HepG2 (cell line): ENCODE measurements at regions not wholly inside any gene's neighbourhood (a gene's known extent, or its start where the extent isn't known, plus 50 kb on each side); places are given as distances from the start of the nearest gene placed in this dataset.

Experiments
- CENPT ChIP-seq: sonication (generic); formaldehyde crosslinking; IDR thresholded peaks from 2 replicates; pipeline ENCODE4 v1.8.0; 2022; ENCODE audit warnings: low read depth, mild to moderate bottlenecking, moderate library complexity, missing genetic modification reagents
- HHEX ChIP-seq: IDR thresholded peaks from 2 replicates; pipeline ENCODE4 v1.6.1; 2016; ENCODE audit warnings: control low read depth
- RARA ChIP-seq: IDR thresholded peaks from 2 replicates; pipeline ENCODE4 v1.6.1; 2016; ENCODE audit warnings: missing genetic modification reagents, missing compliant biosample characterization
- RCOR2 ChIP-seq: IDR thresholded peaks from 2 replicates; pipeline ENCODE4 v1.6.1; 2016; ENCODE audit warnings: missing biosample characterization, missing genetic modification reagents
- RFX3 ChIP-seq: IDR thresholded peaks from 2 replicates; pipeline ENCODE4 v1.6.1; 2016; ENCODE audit warnings: missing biosample characterization, missing genetic modification reagents
- SAFB2 ChIP-seq: sonication (generic); formaldehyde crosslinking; IDR thresholded peaks from 2 replicates; pipeline ENCODE4 v1.5.1; 2020; ENCODE audit warnings: missing genetic modification reagents, low read depth, mild to moderate bottlenecking, borderline replicate concordance
- SPEN ChIP-seq: sonication (generic); formaldehyde crosslinking; IDR thresholded peaks from 2 replicates; pipeline ENCODE4 v1.5.1; 2020; ENCODE audit warnings: low read depth, mild to moderate bottlenecking, missing genetic modification reagents
- ZMYM3 ChIP-seq: sonication (generic); formaldehyde crosslinking; IDR thresholded peaks from 2 replicates; pipeline ENCODE4 v1.5.1; 2020; ENCODE audit warnings: mild to moderate bottlenecking, missing genetic modification reagents
- ZNF34 ChIP-seq: sonication (generic); formaldehyde crosslinking; IDR thresholded peaks from 2 replicates; pipeline ENCODE4 v1.4.0; 2020; ENCODE audit warnings: mild to moderate bottlenecking, missing genetic modification reagents, borderline replicate concordance
- ZNF446 ChIP-seq: sonication (generic); formaldehyde crosslinking; IDR thresholded peaks from 2 replicates; pipeline ENCODE4 v1.5.0; 2020; ENCODE audit warnings: mild to moderate bottlenecking, missing genetic modification reagents
- ZNF883 ChIP-seq: sonication (generic); formaldehyde crosslinking; IDR thresholded peaks from 2 replicates; pipeline ENCODE4 v1.5.1; 2020; ENCODE audit warnings: mild to moderate bottlenecking, missing genetic modification reagents; ENCODE audit errors: not compliant biosample characterization
- TF ChIP-seq, protein P1 (sequence below): sonication (generic); formaldehyde crosslinking; IDR thresholded peaks from 2 replicates; pipeline ENCODE4 v1.4.0; 2020; ENCODE audit warnings: missing genetic modification reagents, mild to moderate bottlenecking, borderline replicate concordance
- TF ChIP-seq, protein P2 (sequence below): IDR thresholded peaks from 2 replicates; pipeline ENCODE4 v1.4.0; 2020; ENCODE audit warnings: mild to moderate bottlenecking, missing genetic modification reagents
- TF ChIP-seq, protein P3 (sequence below): sonication (generic); formaldehyde crosslinking; IDR thresholded peaks from 2 replicates; pipeline ENCODE4 v1.9.0; 2021; ENCODE audit warnings: missing genetic modification reagents, borderline replicate concordance
- TF ChIP-seq, protein P4 (sequence below): sonication (generic); formaldehyde crosslinking; IDR thresholded peaks from 2 replicates; pipeline ENCODE4 v1.4.0; 2020; ENCODE audit warnings: missing genetic modification reagents, low read depth, mild to moderate bottlenecking, borderline replicate concordance
- TF ChIP-seq, protein P5 (sequence below): sonication (generic); formaldehyde crosslinking; IDR thresholded peaks from 2 replicates; pipeline ENCODE4 v1.4.0; 2020; ENCODE audit warnings: mild to moderate bottlenecking, low read depth, missing genetic modification reagents
- TF ChIP-seq, protein P6 (sequence below): conservative IDR thresholded peaks from 2 replicates; pipeline ENCODE4 v1.6.1; 2018; ENCODE audit warnings: missing genetic modification reagents

DNA sequence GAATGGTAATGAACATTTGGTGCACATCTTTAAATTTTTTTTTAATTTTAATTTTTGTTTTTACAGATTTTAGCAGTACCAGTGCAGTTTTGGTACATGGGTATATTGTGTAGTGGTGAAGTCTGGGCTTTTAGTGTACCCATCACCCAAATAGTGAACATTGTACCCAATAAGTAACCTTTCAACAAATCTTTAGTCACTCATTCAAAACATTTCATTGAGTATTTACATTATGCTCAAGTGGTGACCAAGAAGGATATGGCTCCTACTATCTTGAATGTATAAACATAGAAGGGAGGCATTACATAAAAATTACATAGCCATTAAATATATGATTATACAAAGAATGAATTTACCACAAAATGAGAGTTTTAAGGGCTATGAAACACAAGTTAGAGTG, 223.3 kb downstream of the SPRY1 start (continued):
- TF ChIP-seq, protein P1, sequence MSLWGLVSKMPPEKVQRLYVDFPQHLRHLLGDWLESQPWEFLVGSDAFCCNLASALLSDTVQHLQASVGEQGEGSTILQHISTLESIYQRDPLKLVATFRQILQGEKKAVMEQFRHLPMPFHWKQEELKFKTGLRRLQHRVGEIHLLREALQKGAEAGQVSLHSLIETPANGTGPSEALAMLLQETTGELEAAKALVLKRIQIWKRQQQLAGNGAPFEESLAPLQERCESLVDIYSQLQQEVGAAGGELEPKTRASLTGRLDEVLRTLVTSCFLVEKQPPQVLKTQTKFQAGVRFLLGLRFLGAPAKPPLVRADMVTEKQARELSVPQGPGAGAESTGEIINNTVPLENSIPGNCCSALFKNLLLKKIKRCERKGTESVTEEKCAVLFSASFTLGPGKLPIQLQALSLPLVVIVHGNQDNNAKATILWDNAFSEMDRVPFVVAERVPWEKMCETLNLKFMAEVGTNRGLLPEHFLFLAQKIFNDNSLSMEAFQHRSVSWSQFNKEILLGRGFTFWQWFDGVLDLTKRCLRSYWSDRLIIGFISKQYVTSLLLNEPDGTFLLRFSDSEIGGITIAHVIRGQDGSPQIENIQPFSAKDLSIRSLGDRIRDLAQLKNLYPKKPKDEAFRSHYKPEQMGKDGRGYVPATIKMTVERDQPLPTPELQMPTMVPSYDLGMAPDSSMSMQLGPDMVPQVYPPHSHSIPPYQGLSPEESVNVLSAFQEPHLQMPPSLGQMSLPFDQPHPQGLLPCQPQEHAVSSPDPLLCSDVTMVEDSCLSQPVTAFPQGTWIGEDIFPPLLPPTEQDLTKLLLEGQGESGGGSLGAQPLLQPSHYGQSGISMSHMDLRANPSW (CRISPR knock-in tag): no peak
- TF ChIP-seq ZNF883 (CRISPR knock-in tag) (no peak), ZMYM3 (no peak), SAFB2 (CRISPR knock-in tag) (no peak), CENPT (CRISPR knock-in tag) (no peak), HHEX (CRISPR knock-in tag) (no peak), ZNF34 (CRISPR knock-in tag) (no peak), RARA (CRISPR knock-in tag) (0 out of 2 replicates have a peak, but pooled peaks have one; percentile 8), ZNF446 (CRISPR knock-in tag) (no peak), RFX3 (no peak), SPEN (CRISPR knock-in tag) (no peak), RCOR2 (no peak)
- TF ChIP-seq, protein P2, sequence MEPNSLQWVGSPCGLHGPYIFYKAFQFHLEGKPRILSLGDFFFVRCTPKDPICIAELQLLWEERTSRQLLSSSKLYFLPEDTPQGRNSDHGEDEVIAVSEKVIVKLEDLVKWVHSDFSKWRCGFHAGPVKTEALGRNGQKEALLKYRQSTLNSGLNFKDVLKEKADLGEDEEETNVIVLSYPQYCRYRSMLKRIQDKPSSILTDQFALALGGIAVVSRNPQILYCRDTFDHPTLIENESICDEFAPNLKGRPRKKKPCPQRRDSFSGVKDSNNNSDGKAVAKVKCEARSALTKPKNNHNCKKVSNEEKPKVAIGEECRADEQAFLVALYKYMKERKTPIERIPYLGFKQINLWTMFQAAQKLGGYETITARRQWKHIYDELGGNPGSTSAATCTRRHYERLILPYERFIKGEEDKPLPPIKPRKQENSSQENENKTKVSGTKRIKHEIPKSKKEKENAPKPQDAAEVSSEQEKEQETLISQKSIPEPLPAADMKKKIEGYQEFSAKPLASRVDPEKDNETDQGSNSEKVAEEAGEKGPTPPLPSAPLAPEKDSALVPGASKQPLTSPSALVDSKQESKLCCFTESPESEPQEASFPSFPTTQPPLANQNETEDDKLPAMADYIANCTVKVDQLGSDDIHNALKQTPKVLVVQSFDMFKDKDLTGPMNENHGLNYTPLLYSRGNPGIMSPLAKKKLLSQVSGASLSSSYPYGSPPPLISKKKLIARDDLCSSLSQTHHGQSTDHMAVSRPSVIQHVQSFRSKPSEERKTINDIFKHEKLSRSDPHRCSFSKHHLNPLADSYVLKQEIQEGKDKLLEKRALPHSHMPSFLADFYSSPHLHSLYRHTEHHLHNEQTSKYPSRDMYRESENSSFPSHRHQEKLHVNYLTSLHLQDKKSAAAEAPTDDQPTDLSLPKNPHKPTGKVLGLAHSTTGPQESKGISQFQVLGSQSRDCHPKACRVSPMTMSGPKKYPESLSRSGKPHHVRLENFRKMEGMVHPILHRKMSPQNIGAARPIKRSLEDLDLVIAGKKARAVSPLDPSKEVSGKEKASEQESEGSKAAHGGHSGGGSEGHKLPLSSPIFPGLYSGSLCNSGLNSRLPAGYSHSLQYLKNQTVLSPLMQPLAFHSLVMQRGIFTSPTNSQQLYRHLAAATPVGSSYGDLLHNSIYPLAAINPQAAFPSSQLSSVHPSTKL: peak; percentile 52
- TF ChIP-seq, protein P3, sequence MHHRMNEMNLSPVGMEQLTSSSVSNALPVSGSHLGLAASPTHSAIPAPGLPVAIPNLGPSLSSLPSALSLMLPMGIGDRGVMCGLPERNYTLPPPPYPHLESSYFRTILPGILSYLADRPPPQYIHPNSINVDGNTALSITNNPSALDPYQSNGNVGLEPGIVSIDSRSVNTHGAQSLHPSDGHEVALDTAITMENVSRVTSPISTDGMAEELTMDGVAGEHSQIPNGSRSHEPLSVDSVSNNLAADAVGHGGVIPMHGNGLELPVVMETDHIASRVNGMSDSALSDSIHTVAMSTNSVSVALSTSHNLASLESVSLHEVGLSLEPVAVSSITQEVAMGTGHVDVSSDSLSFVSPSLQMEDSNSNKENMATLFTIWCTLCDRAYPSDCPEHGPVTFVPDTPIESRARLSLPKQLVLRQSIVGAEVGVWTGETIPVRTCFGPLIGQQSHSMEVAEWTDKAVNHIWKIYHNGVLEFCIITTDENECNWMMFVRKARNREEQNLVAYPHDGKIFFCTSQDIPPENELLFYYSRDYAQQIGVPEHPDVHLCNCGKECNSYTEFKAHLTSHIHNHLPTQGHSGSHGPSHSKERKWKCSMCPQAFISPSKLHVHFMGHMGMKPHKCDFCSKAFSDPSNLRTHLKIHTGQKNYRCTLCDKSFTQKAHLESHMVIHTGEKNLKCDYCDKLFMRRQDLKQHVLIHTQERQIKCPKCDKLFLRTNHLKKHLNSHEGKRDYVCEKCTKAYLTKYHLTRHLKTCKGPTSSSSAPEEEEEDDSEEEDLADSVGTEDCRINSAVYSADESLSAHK (CRISPR knock-in tag): no peak
- TF ChIP-seq, protein P4, sequence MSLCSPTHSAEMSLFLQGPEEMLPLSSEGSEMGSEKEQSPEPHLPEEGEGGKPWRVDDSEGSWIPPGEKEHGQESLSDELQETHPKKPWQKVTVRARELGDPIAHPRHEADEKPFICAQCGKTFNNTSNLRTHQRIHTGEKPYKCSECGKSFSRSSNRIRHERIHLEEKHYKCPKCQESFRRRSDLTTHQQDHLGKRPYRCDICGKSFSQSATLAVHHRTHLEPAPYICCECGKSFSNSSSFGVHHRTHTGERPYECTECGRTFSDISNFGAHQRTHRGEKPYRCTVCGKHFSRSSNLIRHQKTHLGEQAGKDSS (CRISPR knock-in tag): no peak
- TF ChIP-seq, protein P5, sequence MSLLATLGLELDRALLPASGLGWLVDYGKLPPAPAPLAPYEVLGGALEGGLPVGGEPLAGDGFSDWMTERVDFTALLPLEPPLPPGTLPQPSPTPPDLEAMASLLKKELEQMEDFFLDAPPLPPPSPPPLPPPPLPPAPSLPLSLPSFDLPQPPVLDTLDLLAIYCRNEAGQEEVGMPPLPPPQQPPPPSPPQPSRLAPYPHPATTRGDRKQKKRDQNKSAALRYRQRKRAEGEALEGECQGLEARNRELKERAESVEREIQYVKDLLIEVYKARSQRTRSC (CRISPR knock-in tag): no peak
- TF ChIP-seq, protein P6, sequence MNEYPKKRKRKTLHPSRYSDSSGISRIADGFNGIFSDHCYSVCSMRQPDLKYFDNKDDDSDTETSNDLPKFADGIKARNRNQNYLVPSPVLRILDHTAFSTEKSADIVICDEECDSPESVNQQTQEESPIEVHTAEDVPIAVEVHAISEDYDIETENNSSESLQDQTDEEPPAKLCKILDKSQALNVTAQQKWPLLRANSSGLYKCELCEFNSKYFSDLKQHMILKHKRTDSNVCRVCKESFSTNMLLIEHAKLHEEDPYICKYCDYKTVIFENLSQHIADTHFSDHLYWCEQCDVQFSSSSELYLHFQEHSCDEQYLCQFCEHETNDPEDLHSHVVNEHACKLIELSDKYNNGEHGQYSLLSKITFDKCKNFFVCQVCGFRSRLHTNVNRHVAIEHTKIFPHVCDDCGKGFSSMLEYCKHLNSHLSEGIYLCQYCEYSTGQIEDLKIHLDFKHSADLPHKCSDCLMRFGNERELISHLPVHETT: no peak
